ENCODE measurements at regions not wholly inside any gene's neighbourhood (a gene's known extent, or its start where the extent isn't known, plus 50 kb on each side); places are given as distances from the start of the nearest gene placed in this dataset.

DNA sequence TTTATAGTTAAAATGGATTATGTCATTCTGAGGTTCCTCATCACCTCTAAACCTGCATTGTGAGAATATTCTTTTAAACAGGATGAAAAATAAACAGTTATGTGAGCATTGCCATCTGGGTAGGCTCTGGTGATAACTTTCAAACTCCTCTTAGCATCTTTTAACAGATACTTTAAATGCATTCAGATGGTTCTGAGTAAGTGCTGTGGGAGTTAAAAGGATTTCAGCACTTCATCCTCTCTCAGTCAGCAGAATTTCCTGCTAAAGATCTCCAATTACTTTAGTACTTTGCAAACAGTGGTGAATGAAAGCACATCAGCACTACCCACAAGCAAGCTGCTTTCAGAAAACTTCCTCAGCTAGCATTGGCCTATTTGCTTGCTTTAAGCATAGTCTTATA lies 59.3 kb upstream of the TMTC1 start:
- DNase-seq = no peak

DNA sequence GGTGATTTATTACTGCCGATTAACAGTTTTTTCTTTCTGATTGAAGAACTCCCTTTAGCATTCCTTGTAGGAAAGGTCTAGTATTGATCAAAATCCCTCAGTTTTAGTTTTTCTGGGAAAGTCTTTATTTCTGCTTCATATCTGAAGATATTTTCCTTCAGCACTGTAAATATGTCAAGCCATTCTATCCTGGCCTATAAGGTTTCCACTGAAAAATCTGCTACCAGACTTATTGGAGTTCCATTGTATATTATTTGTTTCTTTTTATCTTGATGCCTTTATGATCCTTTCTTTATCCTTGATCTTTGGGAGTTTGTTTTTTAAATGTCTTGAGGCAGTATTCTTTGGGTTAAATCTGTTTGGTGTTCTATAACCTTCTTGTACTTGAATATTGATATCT lies 55.0 kb upstream of the TMTC1 start:
- no peak for DNase-seq
